Upper lobe of left lung (tissue), 6 donors: ENCODE measurements at regions not wholly inside any gene's neighbourhood (a gene's known extent, or its start where the extent isn't known, plus 50 kb on each side); places are given as distances from the start of the nearest gene placed in this dataset.

ENCODE experiments used
- ATAC-seq, 2 donors: fragments of 200-7000 bp; cut with Tn5 transposase; one replicate each; pipeline ENCODE4 v1.9.1; 2022; ENCODE audit warnings: mild to moderate bottlenecking in 2 of 2, moderate library complexity in 2 of 2; ENCODE audit not compliant: low FRiP score in 2 of 2
- DNase-seq, 2 donors: peaks; one replicate each; pipeline ENCODE4 v3.0.0-alpha.2; 2019 to 2020
- H3K27ac ChIP-seq, 4 donors: fragments of 200-600 bp; sonication (generic); one replicate each; pipeline ENCODE4 v1.5.1; 2016 to 2019
- H3K27me3 ChIP-seq, 4 donors: fragments of 200-600 bp; sonication (generic); one replicate each; pipeline ENCODE4 v1.5.1; 2017 to 2019
- H3K36me3 ChIP-seq, 4 donors: fragments of 200-600 bp; sonication (generic); one replicate each; pipeline ENCODE4 v1.5.1; 2016 to 2019
- H3K4me1 ChIP-seq, 4 donors: fragments of 200-600 bp; sonication (generic); one replicate each; pipeline ENCODE4 v1.5.1; 2018 to 2019
- H3K4me3 ChIP-seq, 4 donors: fragments of 200-600 bp; sonication (generic); one replicate each; pipeline ENCODE4 v1.5.1; 2017 to 2019; ENCODE audit warnings: mild to moderate bottlenecking in 2 of 4, moderate library complexity in 1 of 4
- H3K9me3 ChIP-seq, 4 donors: fragments of 200-600 bp; sonication (generic); one replicate each; pipeline ENCODE4 v1.5.1; 2018 to 2019
- CTCF ChIP-seq, 6 experiments: fragments of 450-650 bp in 4 of 6; fragments of 200-600 bp in 2 of 6; sonication (generic) in 2 of 6; IDR thresholded peaks; one replicate each; pipeline ENCODE4 v1.5.1; 2016 to 2019; ENCODE audit warnings: antibody characterized with exemption in 6 of 6
- EP300 ChIP-seq, 4 donors: sonication (generic); formaldehyde crosslinking; IDR thresholded peaks; one replicate each; pipeline ENCODE4 v1.5.1; 2017; ENCODE audit warnings: antibody characterized with exemption in 4 of 4, control low read depth in 2 of 4
- POLR2A ChIP-seq, 4 donors: fragments of 450-650 bp; IDR thresholded peaks; one replicate each; pipeline ENCODE4 v1.5.1; 2016 to 2017; ENCODE audit warnings: antibody characterized with exemption in 4 of 4, mild to moderate bottlenecking in 2 of 4
- POLR2AphosphoS5 ChIP-seq, 2 donors: sonication (generic); formaldehyde crosslinking; IDR thresholded peaks; one replicate each; pipeline ENCODE4 v1.5.1; 2017; ENCODE audit warnings: antibody characterized with exemption in 2 of 2
- WGBS, 2 donors: methylation state at CpG; one replicate each; pipeline ENCODE4 v1.1.5; 2017 to 2018; 5-methylcytosine and 5-hydroxymethylcytosine counted together
- donor health status: DM: no; HTN: no; CAD: no; lungs with moderate emphysema.
- donor health status: DM: no; HTN: yes; CAD: no; lungs with severe emphysema.

DNA sequence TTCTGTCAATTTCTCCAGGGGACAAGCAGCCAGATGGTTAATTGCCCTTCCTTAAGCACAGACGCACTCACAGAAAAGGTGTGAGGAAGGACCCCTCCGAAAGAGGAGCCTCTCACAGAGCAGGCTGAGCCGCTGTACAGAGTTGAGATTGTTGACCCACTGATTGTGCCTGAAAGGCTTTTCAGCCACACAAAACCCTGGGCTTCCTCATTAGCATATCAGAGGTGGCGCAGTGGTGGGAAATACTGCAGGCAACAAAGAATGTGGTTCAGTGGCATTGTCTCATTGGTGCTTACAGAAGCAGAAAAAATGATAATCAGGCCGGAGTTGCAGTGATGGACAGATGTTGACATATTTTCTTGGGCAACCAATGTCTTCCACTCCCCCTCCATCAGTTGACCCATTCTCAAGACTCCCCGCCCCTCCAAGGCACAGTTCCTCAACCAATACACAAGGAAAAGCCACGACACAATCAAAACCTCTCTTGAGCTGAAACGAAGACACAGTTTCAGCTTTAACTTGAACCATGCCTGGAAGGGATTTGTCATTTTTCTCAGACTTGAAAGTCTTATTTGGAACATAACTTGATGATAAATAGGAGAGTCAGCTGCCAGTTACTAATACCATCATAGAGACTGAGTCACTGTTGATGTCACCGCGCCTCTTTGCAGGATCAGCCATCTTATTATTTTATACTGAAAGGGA, 53.1 kb downstream of the ATXN3L start:
- no peak for ATAC-seq
- H3K27ac ChIP-seq, result no peak overlapping the region
- no peaks in the 10 kb centered on the region for H3K27me3 ChIP-seq
- TF ChIP-seq CTCF (IDR thresholded peaks at IDR 0.05) (no peak), EP300 (IDR thresholded peaks at IDR 0.05) (no peak), POLR2AphosphoS5 (IDR thresholded peaks at IDR 0.05) (no peak), POLR2A (IDR thresholded peaks at IDR 0.05) (no peak)
- H3K4me1 ChIP-seq, result no peaks in the 10 kb centered on the region
- DNase-seq, result no peak
- whole genome bisulfite sequencing, 2 donors, result 82% methylated on average over 7 to 10 of the region's 10 CpGs
- H3K4me3 ChIP-seq, result no peak overlapping the region
- no peaks in the 10 kb centered on the region for H3K9me3 ChIP-seq
- no peaks in the 10 kb centered on the region for H3K36me3 ChIP-seq

- TF ChIP-seq POLR2A (IDR thresholded peaks at IDR 0.05) (no peak), POLR2AphosphoS5 (IDR thresholded peaks at IDR 0.05) (no peak), CTCF (IDR thresholded peaks at IDR 0.05) (no peak), EP300 (IDR thresholded peaks at IDR 0.05) (no peak)
- no peaks in the 10 kb centered on the region for H3K9me3 ChIP-seq
- ATAC-seq (no peak), DNase-seq (no peak)
- no peaks in the 10 kb centered on the region for H3K4me1 ChIP-seq
- no peaks in the 10 kb centered on the region for H3K27me3 ChIP-seq
- 76 to 97% methylated on average over 4 of the region's 4 CpGs for WGBS, 2 donors
- H3K27ac ChIP-seq, result no peak overlapping the region
- H3K4me3 ChIP-seq, result no peak overlapping the region
- no peaks in the 10 kb centered on the region for H3K36me3 ChIP-seq
These were observed 54.2 kb downstream of the ATXN3L start for GRCh38 chrX:13265549-13266132.

- Histone ChIP-seq H3K27me3 (no peaks in the 10 kb centered on the region), H3K4me1 (no peaks in the 10 kb centered on the region), H3K4me3 (no peak overlapping the region), H3K27ac (no peak overlapping the region), H3K36me3 (no peaks in the 10 kb centered on the region), H3K9me3 (no peaks in the 10 kb centered on the region)
- no peak for TF ChIP-seq POLR2AphosphoS5 (IDR thresholded peaks at IDR 0.05)
- no peak for TF ChIP-seq CTCF (IDR thresholded peaks at IDR 0.05)
- no peak for TF ChIP-seq EP300 (IDR thresholded peaks at IDR 0.05)
- no peak for TF ChIP-seq POLR2A (IDR thresholded peaks at IDR 0.05)
- ATAC-seq (no peak), DNase-seq (no peak)
- WGBS, 2 donors, result 84 to 89% methylated on average over 1 of the region's 1 CpG
These were observed 54.7 kb downstream of the ATXN3L start for GRCh38 chrX:13265111-13265510.

DNA sequence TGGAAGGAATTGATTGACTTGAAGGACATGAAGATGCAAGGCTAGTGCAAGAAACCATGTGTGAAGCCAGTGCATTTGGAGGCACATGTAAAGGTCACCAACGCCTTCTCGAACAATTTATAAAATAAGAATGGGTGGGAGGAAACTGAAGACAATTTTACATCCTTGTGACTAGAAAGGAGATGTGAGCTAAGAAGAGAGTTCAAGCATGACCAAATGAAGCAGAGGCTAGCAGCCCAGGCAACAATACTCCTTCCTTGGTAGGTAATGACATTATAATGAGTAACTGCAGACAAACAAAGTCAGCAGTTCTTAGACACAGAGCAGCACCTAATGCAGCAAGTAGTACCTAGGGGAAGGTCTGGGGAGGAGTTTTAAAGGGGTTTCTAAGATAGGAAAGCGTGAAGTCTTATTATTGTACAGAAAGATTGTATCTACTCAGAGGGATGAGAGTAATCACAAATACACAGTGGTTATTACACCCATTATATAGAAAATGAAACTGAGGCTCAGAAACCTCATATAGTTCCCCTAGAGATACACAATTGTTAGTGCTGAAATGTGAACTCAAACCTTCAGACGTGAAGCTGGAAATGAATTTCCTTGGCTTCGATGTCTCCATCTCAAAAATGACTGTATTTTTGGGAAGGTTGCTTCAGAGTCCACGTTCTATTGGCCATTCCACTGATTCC, 56.1 kb downstream of the ATXN3L start:
- DNase-seq (no peak), ATAC-seq (no peak)
- Histone ChIP-seq H3K4me3 (no peak overlapping the region), H3K36me3 (no peaks in the 10 kb centered on the region), H3K9me3 (no peaks in the 10 kb centered on the region), H3K4me1 (no peaks in the 10 kb centered on the region), H3K27ac (no peak overlapping the region), H3K27me3 (no peaks in the 10 kb centered on the region)
- no peak for TF ChIP-seq CTCF (IDR thresholded peaks at IDR 0.05)
- no peak for TF ChIP-seq POLR2AphosphoS5 (IDR thresholded peaks at IDR 0.05)
- TF ChIP-seq POLR2A (IDR thresholded peaks at IDR 0.05), result no peak
- no peak for TF ChIP-seq EP300 (IDR thresholded peaks at IDR 0.05)
- WGBS, 2 donors, result 77 to 87% methylated on average over 6 of the region's 6 CpGs
